WERI-Rb-1 (cell line): ENCODE measurements at regions not wholly inside any gene's neighbourhood (a gene's known extent, or its start where the extent isn't known, plus 50 kb on each side); places are given as distances from the start of the nearest gene placed in this dataset.
"Not testable (repeated sequence)": the region's sequence is repeated elsewhere in the genome, so short reads cannot be mapped to it uniquely, and the experiment has no call there.

Source experiments
- DNase-seq: peaks from one replicate; pipeline ENCODE4 v3.0.0-alpha.2; 2020
- H3K27ac ChIP-seq: fragments of 250-450 bp; sonication (Bioruptor Pico); 2 replicates; pipeline ENCODE4 v1.5.1; 2020; ENCODE audit warnings: mild to moderate bottlenecking, moderate library complexity
- H3K27me3 ChIP-seq: fragments of 250-450 bp; sonication (Bioruptor Pico); 2 replicates; pipeline ENCODE4 v1.5.1; 2021; ENCODE audit warnings: mild to moderate bottlenecking, low read depth, moderate library complexity; ENCODE audit not compliant: insufficient read depth, severe bottlenecking
- H3K36me3 ChIP-seq: fragments of 250-450 bp; sonication (Bioruptor Pico); 2 replicates; pipeline ENCODE4 v1.5.1; 2020; ENCODE audit warnings: mild to moderate bottlenecking, moderate library complexity
- H3K4me3 ChIP-seq: 2 replicates; pipeline ENCODE4 v1.5.1; 2011; ENCODE audit warnings: low read depth, mild to moderate bottlenecking, control low read depth, low read length
- H3K9me3 ChIP-seq: fragments of 250-450 bp; sonication (Bioruptor Pico); 2 replicates; pipeline ENCODE4 v1.5.1; 2021; ENCODE audit warnings: mild to moderate bottlenecking, moderate library complexity; ENCODE audit not compliant: severe bottlenecking
- CTCF ChIP-seq: IDR thresholded peaks from 2 replicates; pipeline ENCODE4 v1.5.1; 2011; ENCODE audit warnings: low read depth, mild to moderate bottlenecking, control low read depth, inconsistent platforms, low read length

- no peak for TF ChIP-seq CTCF
- Histone ChIP-seq H3K36me3 (no peaks in the 10 kb centered on the region), H3K9me3 (no peaks in the 10 kb centered on the region), H3K27me3 (no peaks in the 10 kb centered on the region), H3K4me3 (no peak overlapping the region), H3K27ac (no peak overlapping the region)
- no peak for DNase-seq
Observed at GRCh38 chr2:7094231-7094741, 177.1 kb downstream of the RNF144A start.

GRCh38 chr2:7096726-7097352 lies 179.6 kb downstream of the RNF144A start:
- DNase-seq = no peak
- Histone ChIP-seq H3K27me3 (no peaks in the 10 kb centered on the region), H3K27ac (peak overlapping the region; percentile 65), H3K9me3 (no peaks in the 10 kb centered on the region), H3K4me3 (no peak overlapping the region), H3K36me3 (no peaks in the 10 kb centered on the region)
- TF ChIP-seq CTCF = no peak

- no peaks in the 10 kb centered on the region for H3K36me3 ChIP-seq
- peak; percentile 100 for TF ChIP-seq CTCF
- H3K4me3 ChIP-seq = peak overlapping the region; percentile 27
- H3K27me3 ChIP-seq = no peaks in the 10 kb centered on the region
- H3K27ac ChIP-seq = peak overlapping the region; percentile 65
- DNase-seq = peak; percentile 89
- no peaks in the 10 kb centered on the region for H3K9me3 ChIP-seq
Observed at GRCh38 chr2:7097353-7097895, 180.2 kb downstream of the RNF144A start.

- Histone ChIP-seq H3K27ac (no peak overlapping the region), H3K36me3 (no peaks in the 10 kb centered on the region), H3K4me3 (no peak overlapping the region), H3K9me3 (no peaks in the 10 kb centered on the region), H3K27me3 (no peaks in the 10 kb centered on the region)
- TF ChIP-seq CTCF = no peak
- DNase-seq = no peak
Observed at GRCh38 chr2:7098816-7099215, 181.6 kb downstream of the RNF144A start.

GRCh38 chr2:7099687-7100086 lies 182.5 kb downstream of the RNF144A start:
- not testable (repeated sequence) for H3K36me3 ChIP-seq, H3K4me3 ChIP-seq, H3K9me3 ChIP-seq, H3K27ac ChIP-seq, H3K27me3 ChIP-seq, DNase-seq

- H3K36me3 ChIP-seq = no peaks in the 10 kb centered on the region
- H3K27ac ChIP-seq = no peak overlapping the region
- no peak for TF ChIP-seq CTCF
- no peaks in the 10 kb centered on the region for H3K9me3 ChIP-seq
- H3K4me3 ChIP-seq = no peak overlapping the region
- no peak for DNase-seq
- H3K27me3 ChIP-seq = no peaks in the 10 kb centered on the region
Observed at GRCh38 chr2:7102826-7103225, 185.6 kb downstream of the RNF144A start.
